Lung microvascular endothelial cell (primary cell): ENCODE measurements at regions not wholly inside any gene's neighbourhood (a gene's known extent, or its start where the extent isn't known, plus 50 kb on each side); places are given as distances from the start of the nearest gene placed in this dataset.

Source experiments
- DNase-seq, 2 donors: peaks; one replicate each; pipeline versions ENCODE4 v3.0.0 to v3.0.0-alpha.2; 2010; ENCODE audit warnings: low read depth in 2 of 2

- no peak for DNase-seq
These were observed 137.0 kb downstream of the DLEU7 start for GRCh38 chr13:50706505-50706904.

- DNase-seq = no peak
These were observed 135.9 kb downstream of the DLEU7 start for GRCh38 chr13:50707628-50708027.

GRCh38 chr13:50708461-50708860, 135.0 kb downstream of the DLEU7 start:
- DNase-seq = no peak

GRCh38 chr13:50709058-50709457, 134.4 kb downstream of the DLEU7 start:
- DNase-seq = no peak

GRCh38 chr13:50711131-50711815, 132.2 kb downstream of the DLEU7 start:
- DNase-seq = no peak

GRCh38 chr13:50711996-50712395, 131.5 kb downstream of the DLEU7 start:
- DNase-seq = no peak

- no peak for DNase-seq
These were observed 131.0 kb downstream of the DLEU7 start for GRCh38 chr13:50712456-50712855.

GRCh38 chr13:50712881-50713280, 130.6 kb downstream of the DLEU7 start:
- DNase-seq = no peak

- peak in 1 of 2 donors; percentile 48 for DNase-seq
These were observed 129.8 kb downstream of the DLEU7 start for GRCh38 chr13:50713523-50714248.

- DNase-seq = no peak
These were observed 128.6 kb downstream of the DLEU7 start for GRCh38 chr13:50714891-50715290.

GRCh38 chr13:50715402-50716146, 127.9 kb downstream of the DLEU7 start:
- DNase-seq = no peak

GRCh38 chr13:50720861-50721671, 122.4 kb downstream of the DLEU7 start:
- DNase-seq = no peak

GRCh38 chr13:50721672-50721992, 121.9 kb downstream of the DLEU7 start:
- no peak for DNase-seq

GRCh38 chr13:50722440-50723125, 120.9 kb downstream of the DLEU7 start:
- no peak for DNase-seq

GRCh38 chr13:50724438-50724837, 119.1 kb downstream of the DLEU7 start:
- DNase-seq = no peak

GRCh38 chr13:50724913-50725312, 118.6 kb downstream of the DLEU7 start:
- no peak for DNase-seq

GRCh38 chr13:50726164-50726563, 117.3 kb downstream of the DLEU7 start:
- DNase-seq = no peak

- DNase-seq = no peak
These were observed 114.3 kb downstream of the DLEU7 start for GRCh38 chr13:50729177-50729576.

- peak in 1 of 2 donors; percentile 25 for DNase-seq
These were observed 112.8 kb downstream of the DLEU7 start for GRCh38 chr13:50730496-50731351.

- peak; percentile 74 to 96 for DNase-seq
These were observed 112.1 kb downstream of the DLEU7 start for GRCh38 chr13:50731400-50731799.
